Activated CD4-positive, CD25-positive, alpha-beta regulatory T cell (primary cell): ENCODE measurements at regions not wholly inside any gene's neighbourhood (a gene's known extent, or its start where the extent isn't known, plus 50 kb on each side); places are given as distances from the start of the nearest gene placed in this dataset.
A peak's percentile ranks its signal among the peaks of the same experiment; 100 is the strongest.

Source experiments
- DNase-seq, 4 experiments: peaks; one replicate each; lab custom pipeline; 2025; lab: John Stamatoyannopoulos, UW

DNA sequence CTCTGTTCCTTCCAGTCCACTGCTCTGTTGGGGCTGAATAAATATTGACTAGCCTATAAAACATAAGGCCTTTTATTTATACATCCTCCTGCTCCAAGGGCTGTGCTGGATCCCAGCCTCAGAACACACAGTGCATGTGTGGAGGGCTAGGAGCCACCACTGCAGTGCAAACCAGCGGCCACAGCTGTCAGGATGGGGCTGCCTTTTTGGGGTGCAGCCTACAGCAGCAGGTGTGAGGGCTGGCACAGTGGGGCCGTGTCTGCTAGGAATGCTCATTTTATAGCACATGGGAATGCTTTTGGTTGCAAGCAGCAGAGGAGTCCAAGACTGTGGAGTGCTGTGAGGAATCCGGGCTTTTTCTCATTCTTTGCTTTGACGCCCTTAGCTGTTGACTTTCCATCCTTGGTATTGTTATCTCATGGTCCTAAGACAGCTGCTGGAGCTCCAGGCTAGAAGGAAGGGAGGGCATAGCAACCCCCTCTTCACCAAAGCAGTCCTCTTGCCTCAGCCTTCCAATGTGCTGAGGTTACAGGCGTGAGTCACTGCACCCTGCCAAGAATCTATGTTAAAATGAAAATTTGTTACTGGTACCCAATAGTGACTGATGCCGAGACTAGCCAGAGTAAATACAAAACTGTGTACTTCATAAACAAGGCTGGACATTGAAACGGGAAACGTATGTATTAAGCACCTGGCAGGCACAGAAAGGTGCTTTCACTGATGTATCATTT is 334.3 kb upstream of the GATB start:
- no peak for DNase-seq

DNA sequence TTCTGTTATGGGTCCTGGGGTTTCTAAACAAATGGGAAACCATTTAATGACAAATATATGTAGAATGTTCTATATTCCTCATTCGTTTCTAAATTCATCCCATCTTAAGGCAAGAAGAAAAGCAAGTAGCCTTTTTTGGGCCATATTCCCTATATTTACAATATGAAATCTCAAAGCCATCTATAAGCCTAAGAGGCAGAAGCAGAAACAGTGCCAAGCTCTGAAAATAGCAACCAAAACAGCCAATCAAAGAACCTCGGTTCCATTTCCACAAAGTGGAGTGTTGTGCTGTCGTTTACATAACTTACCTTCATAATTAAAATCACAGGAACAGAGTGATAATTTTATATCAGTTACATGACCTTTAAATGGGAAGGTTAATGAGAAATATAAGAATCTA is 330.6 kb upstream of the GATB start:
- DNase-seq = no peak

DNA sequence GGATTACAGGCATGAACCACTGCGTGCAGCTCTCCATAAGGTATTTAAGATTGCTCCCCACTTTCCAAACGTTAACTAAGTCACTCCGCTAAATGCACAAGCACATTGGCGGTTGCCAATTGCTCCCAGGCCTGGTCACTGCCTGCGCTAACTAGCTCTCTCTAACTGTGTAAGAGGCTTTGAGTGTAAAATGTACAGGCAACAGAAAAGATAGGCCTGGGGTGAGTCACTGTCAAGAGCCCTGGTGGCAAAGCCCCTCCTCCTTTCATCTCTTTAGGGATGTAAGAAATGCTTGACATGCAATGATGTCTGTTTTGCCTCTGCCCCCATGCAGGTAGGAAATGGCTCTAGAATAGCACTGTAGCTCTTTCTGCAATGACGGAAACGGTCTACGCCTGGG is 329.7 kb upstream of the GATB start:
- no peak for DNase-seq

DNA sequence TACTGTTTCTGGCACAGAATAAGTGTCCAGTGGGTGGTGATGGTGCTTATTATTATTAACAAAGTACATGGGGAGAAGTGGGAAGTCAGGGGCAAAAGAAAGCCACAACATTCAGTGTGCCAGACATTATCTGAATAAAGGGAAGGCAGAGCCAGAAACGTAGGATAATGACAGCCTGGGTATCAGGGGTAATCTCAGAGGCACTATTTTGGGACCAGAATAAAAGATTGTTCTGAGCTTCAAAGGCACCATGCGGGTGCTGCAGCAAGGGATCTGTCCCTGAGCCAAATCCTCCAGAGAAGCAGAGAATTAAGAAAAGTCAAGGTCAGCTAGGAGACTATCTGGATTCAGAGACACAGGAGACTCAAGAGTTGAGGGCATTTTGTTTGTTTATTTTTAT is 328.8 kb upstream of the GATB start:
- no peak for DNase-seq

DNA sequence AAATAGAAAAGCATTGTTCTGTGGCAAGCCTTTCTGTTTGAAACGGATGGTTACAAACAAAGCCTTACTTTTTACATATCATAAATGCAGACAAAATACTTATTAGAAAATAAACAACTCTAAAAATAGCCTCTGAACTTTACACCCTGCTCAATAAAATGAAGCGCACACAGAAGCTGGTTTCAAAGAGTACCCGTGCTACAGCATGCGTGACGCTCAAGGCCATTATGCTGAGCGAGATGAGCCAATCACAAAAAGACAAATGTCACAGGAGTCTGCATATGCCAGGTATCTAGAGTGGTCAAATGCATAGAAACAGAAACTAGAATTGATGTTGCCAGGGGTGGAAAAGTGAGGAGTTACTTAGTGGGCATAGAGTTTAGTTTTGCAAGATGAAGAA is 326.5 kb upstream of the GATB start:
- no peak for DNase-seq

DNA sequence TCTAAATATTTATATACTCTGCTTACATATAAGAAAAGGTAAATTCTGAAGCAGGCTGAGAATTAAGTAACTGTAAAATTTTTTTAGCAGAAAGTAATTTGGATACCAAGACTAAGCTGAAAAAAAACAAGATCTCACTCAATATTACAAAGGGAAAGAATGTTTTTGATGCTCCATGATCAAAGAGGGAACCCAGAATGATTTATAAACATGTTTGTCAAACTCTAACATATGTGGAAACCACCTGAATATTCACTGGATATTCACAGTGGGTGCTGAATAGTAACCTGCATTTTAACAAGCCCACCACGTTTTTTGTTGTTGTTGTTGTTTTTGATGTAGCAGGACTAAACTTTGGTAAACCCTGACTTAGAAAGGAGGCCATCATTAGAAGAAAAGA is 324.9 kb upstream of the GATB start:
- no peak for DNase-seq

DNA sequence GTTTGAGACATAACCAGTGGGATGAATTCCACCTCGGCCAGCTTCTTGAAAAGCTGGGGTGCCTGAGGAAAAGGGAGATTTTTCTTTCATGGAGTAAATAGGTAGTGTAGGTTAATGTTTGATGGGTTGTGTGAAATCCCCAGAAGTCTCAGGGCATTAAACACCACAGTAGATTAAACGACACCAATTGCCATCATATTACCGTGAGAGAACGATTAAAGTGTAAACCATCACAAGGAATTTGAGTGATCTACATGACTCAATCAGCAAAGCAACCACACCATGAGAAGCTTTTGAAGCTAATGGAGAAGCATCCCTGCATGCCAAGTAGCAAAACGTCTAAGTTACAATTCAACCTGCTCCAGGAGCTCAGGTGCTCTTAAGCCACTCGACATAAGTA is 322.5 kb upstream of the GATB start:
- no peak for DNase-seq

DNA sequence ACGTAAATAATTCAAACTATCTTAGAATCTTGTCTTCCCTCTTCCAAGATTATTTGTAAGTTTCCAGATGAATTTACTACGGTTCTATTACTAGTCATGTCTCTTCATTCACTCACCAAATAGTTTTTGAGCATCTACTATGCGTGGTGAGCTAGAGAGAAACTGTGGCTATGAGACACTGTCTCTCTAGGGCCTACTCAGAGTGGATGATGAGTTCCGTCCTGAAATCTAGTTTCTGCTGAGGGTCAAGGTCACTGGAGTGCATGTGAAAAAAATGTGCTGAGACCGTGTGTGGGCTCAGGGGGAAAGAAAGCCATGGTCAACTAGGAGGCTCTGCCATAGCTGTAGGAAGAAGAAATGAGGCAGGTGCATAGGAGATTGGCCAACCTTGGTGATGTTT is 320.2 kb upstream of the GATB start:
- no peak for DNase-seq

DNA sequence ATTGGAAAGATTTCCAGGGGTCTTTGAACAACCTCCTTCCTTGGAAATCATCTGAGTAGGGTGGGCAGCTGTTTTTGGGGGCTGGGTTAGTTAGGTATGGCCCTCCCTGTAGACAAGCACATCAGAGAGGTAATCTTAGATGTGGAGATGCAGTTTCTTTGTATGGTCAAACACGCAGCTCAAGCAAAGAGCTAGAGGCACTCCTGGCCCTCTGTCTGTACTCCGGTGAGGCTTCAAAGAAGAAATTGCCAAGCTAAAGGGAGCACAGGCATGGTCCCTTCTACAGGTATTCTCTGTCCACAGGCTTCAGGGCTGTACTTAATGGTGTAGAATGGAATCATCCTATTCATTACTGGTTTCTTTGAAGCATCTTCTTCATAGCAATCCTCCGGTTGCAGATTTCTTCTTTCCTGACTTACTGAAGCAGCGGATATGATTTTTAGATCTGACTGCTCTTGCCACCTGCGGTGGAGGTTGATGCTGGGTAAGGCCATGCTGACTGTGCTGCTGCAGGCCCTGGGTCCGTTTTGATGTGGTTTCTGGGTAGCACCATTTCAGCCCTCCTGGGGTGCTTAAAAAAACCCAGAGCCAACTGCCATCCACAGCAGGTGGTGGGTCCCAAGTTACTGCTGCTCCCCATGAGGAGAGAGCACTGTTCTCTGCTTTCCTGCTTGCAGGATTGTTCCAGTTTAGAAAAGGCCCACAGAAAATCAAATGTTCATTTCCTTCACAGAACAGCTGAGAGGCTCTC is 318.9 kb upstream of the GATB start:
- DNase-seq = peak in 2 of 4 experiments; percentile 4 to 5

DNA sequence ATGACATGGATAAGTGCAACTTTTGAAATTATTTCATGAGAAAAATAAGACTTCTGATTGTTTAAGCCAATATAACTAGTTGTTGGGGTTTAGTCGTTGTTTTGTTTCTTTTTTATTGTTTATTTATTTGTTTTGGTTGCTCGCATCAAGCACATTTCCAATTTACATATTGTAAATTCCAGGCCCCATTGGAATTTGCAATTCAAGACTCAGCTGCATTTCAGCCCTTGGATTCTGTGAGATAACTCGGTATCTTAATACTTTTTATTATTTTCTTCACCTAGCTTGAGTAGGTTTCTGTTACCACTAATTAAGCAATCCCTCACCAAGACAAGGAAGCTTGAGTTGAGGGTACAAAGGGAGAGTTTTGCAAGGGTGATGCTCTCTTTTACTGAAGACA is 318.3 kb upstream of the GATB start:
- no peak for DNase-seq

DNA sequence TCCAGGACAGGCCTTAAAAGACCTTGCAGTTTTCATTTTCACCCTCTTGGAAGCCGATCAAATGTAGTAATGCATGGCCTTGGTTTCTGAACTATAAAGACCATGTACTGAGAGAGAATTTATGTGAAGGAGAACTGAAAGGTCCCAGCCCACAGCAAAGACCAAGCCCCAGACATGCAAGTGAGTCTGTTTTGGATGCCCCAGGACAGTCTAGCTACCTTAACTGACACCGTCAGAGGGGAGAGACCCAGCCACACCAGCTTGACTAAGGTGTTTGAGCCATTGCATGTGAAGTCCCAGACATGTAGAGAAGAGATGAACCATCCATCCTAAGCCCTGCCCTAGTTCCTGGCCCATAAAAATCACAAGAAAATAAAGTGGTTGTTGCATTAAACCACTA is 316.8 kb upstream of the GATB start:
- no peak for DNase-seq

DNA sequence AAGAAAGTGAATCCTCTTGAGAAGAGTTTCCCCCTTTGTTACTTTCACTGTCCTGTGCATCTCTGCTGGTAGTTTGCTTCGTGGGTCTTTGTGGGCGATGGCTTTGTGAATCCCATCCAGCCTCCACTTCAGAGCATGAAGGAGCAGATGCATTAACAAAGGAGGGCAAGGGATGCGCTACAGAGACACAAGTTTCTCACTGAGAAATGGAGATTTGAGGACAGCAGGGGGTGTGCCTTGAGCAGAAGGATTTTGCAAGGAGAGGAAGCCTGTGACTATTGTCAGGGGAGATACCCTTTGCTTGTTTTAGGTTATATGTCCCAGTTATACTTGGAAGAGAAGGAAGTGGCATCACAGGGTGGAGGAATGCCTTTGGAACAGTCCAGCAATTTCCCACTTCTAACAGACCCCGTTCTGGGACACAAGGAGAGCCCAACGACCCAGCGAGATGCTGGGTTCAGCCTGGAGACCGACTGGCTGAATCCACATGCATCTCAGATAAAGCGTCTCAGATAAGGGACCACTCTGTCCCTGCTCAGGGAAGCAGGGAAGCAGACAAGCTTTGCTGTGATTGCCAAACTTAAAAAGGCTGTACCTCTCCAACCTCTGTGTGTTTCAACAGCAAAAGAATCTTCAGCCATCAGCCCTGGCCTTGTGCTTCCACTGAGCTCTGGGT is 314.6 kb upstream of the GATB start:
- no peak for DNase-seq

DNA sequence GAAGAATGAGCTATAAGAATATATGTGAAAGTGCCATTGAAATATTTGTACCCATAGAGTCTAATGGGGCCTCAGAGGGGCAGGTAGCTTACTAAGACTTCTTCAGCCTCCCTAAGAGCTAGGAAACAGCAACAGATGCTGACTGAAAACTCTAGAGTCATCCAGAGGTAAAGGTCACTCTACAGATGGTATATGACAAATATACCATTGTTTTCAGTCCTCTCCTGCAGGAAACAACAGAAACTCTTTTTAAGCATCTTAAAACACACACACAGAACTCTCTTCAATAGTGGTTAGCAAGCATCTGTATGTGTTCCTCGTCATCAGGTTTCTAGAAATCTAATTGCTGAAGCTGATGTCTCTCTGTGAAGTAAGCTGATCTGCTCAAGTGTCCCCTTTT is 313.8 kb upstream of the GATB start:
- no peak for DNase-seq

DNA sequence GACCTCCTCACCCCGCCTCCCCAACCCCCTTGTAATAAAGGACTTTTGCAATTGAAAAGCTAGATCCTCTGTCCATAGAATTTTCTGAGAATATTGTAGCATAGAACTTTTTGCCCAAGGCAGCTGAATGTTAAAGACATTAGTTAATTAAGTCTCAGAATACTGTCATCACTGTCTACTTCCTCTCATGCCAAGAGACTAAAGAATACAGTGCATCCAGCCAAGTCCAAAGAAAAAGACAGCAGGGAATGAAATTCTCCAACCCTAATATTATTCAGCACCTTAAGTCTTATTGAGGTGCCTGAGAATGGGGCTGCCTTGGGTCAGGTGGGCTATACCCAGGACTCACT is 313.3 kb upstream of the GATB start:
- no peak for DNase-seq

DNA sequence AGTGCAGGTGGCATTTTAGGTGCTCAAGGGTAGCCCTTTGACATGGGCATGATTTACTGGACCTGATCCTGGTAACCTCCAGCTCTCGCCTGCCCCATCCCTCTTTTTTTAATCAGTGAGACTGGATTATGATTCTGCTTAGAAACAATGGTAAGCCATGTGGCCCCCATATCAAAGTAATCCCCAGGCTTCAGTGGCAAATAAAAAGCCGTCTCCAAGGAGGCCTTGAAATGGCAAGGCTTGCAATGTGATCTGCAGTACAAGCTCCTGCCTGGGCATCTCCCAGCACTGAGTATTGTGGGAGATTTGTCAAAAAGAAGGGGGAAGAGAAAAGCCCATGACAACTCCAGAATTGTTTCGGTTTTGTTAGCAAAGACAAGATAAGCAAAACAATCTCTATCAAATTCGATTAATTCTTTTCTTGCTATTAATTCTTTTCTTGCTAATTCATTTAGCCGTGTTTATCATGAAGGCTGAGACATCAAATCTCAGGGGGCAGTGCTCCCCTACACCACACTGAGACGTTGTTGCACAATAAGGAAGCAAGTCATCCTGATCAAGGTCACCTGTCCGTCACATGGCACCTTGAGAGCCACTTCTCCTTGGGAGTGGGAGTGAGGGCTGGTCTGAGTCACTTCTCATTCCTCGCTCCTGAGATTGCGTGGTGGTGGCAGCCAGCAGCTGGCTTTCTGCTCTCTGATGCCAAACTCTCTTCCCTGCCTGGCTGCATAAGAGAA is 312.7 kb upstream of the GATB start:
- no peak for DNase-seq

DNA sequence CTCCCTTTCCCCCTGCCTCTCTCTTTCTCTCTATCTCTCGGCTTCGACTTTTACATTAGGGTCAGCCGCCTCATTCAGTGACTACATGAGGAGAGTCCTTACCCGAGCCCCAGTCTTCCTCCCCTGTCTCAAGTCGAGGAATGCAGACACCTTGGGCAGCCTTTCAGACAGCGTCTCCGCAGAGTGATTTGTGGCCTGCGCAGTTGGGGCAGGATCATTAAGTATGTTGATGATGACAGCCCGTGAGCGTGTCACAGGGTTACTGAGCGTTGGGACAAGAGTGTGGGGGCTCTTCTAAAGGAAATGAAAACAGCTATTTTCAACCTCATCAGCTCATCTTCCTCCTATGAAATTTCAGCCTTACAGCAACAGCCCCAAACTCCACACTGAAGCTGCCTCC is 312.1 kb upstream of the GATB start:
- no peak for DNase-seq

DNA sequence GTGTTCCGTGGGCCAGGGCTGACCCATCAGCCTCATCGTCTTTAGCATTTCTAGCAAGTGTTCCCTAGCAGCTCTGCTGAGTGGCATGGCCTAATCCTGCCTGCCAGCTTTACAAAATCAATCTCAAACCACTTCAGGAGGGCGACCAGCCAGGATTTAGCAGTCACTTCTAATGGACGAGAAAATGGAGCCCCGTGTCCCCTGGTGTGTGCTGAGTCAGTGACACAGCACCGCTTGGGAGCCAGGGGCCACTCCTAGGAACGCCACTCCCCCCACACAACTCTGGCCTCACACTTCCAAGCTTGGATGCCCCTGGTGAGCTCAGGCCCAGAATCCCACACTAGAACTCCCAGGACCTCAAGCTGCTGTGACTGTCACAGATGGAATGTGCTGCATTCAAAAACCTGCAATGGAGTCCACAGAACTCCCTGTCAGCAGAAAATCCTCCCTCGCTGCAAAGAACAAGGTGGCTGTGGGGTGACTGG is 311.2 kb upstream of the GATB start:
- DNase-seq = no peak

DNA sequence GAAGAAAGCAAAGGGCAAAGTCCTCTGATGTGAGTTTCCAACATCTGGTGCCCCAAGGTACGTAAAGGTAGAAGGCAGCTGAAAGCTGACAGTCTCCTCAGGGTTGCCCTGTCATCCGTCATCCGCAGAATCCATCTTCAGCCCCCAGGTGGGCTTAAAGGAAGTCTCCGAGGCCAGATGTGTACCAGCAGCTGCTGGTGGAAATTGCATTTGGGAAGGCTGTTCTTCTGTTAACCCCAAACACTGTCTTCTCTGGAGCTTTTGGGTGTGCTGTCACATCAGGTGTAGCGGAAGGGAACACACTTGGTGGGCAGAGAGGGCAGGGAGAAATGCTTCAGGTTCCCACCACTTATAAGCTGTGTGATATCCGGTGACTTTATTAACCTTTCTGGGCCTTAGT is 310.0 kb upstream of the GATB start:
- no peak for DNase-seq

DNA sequence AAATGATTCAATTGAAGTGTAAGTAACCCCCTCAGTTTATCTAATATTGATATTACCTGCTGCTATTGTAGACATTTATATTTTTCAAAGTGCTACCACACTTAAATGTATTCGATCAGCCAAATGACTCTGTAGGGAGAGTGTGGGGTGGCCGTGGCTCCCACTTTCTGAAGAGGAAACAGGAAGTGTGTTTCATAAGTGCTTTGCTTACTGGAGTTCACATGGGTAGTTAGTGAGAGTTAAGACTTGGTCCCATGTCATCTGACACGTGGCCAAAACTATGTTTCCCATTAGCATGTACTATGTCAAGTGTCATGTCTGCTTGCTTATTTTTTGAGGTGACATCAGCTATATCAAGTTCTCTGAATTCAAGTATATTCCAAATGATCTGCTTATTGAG is 308.1 kb upstream of the GATB start:
- DNase-seq = no peak

DNA sequence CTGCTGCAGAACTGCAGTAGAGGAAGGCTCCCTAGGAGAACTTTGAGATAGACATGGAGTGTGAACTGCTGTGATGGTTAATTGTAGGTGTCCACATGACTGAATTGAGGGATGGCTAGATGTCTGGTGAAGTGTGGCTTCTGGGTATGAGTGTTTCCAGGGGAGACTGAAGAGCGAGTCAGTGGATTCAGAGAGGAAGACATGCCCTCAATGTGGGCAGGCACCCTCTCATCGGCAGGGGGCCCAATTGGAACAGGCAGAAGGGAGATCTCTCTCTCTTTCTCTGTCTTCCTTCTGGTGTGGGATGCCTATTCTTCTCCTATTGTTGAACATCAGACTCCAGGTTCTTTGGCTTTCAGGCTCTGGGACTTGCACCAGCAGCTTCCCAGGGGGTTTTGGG is 304.7 kb upstream of the GATB start:
- no peak for DNase-seq

DNA sequence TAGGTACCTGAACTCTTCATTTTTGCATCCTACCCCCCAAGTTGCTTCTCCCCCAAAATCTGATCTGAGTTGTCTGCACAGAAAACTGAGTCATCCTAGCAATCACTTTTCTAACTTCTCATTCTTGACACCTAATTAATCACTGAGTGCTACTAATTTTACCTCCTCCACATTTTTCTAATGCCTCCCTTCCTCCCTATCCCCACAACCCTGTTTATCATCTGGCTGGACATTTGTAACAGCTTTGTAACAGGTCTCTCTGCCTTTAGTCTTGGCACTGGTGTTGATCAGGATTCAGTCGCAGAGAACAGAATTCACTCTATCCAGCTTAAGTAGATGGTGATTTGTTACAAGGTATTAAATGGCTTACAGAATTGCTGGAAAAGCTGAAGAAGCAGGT is 303.9 kb upstream of the GATB start:
- no peak for DNase-seq

DNA sequence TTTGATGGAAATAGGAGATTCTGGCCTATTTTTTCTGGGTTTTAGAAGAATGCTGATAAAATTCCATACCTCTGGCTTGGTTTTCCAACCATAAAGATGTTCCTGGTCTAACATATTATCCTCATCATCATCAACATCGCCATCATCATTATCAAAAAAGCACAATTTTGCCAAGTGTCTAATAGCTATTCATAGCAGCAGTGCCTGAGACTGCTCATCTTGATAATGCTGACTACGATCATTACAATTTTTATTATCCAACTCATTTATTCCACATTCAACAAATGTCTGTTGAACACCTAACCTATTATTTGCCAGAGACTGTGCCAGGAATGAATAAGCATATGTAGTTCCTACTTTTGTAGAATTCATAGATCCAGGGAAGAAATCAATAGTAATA is 303.5 kb upstream of the GATB start:
- no peak for DNase-seq
